Lower leg skin (tissue), 4 donors: ENCODE measurements at regions not wholly inside any gene's neighbourhood (a gene's known extent, or its start where the extent isn't known, plus 50 kb on each side); places are given as distances from the start of the nearest gene placed in this dataset.
"Not testable (repeated sequence)": the region's sequence is repeated elsewhere in the genome, so short reads cannot be mapped to it uniquely, and the experiment has no call there.

Experiments
- DNase-seq, 2 donors: peaks; one replicate each; pipeline ENCODE4 v3.0.0-alpha.2; 2019; ENCODE audit warnings: low spot score in 2 of 2
- H3K4me3 ChIP-seq: fragments of 200-600 bp; sonication (generic); 2 replicates; pipeline ENCODE4 v1.5.1; 2017; ENCODE audit warnings: mild to moderate bottlenecking, low read depth; ENCODE audit not compliant: poor library complexity, severe bottlenecking
- POLR2A ChIP-seq, 2 donors: fragments of 450-650 bp; IDR thresholded peaks; one replicate each; pipeline ENCODE4 v1.6.1; 2016 to 2017; ENCODE audit warnings: antibody characterized with exemption in 2 of 2, mild to moderate bottlenecking in 1 of 2, moderate library complexity in 1 of 2
- WGBS, 2 donors: methylation state at CpG; one replicate each; pipeline ENCODE4 v1.1.5; 2018; 5-methylcytosine and 5-hydroxymethylcytosine counted together
- intact Hi-C: fragments of 100-400 bp; cut with DNase I; formaldehyde crosslinking; loops from one replicate; pipeline ENCODE4 v1.15.0; 2023; ENCODE audit warnings: low total_unique reads
- TF ChIP-seq, protein P1 (sequence below), 3 donors: fragments of 450-650 bp; IDR thresholded peaks; one replicate each; pipeline ENCODE4 v1.5.1; 2016; ENCODE audit warnings: antibody characterized with exemption in 3 of 3, mild to moderate bottlenecking in 3 of 3, moderate library complexity in 2 of 3

- WGBS, 2 donors, result 79 to 83% methylated on average over 6 of the region's 6 CpGs
- TF ChIP-seq, protein P1, sequence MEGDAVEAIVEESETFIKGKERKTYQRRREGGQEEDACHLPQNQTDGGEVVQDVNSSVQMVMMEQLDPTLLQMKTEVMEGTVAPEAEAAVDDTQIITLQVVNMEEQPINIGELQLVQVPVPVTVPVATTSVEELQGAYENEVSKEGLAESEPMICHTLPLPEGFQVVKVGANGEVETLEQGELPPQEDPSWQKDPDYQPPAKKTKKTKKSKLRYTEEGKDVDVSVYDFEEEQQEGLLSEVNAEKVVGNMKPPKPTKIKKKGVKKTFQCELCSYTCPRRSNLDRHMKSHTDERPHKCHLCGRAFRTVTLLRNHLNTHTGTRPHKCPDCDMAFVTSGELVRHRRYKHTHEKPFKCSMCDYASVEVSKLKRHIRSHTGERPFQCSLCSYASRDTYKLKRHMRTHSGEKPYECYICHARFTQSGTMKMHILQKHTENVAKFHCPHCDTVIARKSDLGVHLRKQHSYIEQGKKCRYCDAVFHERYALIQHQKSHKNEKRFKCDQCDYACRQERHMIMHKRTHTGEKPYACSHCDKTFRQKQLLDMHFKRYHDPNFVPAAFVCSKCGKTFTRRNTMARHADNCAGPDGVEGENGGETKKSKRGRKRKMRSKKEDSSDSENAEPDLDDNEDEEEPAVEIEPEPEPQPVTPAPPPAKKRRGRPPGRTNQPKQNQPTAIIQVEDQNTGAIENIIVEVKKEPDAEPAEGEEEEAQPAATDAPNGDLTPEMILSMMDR (IDR thresholded peaks at IDR 0.05), result no peak
- no peak for TF ChIP-seq POLR2A (IDR thresholded peaks at IDR 0.05)
- no peak for DNase-seq
Observed at GRCh38 chr18:52140986-52141385, 199.0 kb upstream of the DCC start.

GRCh38 chr18:52150050-52150449 is 189.9 kb upstream of the DCC start:
- WGBS, 2 donors, result 63 to 81% methylated on average over 2 of the region's 2 CpGs
- TF ChIP-seq, protein P1 (IDR thresholded peaks at IDR 0.05), result no peak
- no peak for TF ChIP-seq POLR2A (IDR thresholded peaks at IDR 0.05)
- no peak overlapping the region for H3K4me3 ChIP-seq
- intact Hi-C loops, result no loop called here
- no peak for DNase-seq

More at GRCh38 chr18:52140986-52141385, 199.0 kb upstream of the DCC start:
- intact Hi-C loops, result no loop called here
- no peak overlapping the region for H3K4me3 ChIP-seq

DNA sequence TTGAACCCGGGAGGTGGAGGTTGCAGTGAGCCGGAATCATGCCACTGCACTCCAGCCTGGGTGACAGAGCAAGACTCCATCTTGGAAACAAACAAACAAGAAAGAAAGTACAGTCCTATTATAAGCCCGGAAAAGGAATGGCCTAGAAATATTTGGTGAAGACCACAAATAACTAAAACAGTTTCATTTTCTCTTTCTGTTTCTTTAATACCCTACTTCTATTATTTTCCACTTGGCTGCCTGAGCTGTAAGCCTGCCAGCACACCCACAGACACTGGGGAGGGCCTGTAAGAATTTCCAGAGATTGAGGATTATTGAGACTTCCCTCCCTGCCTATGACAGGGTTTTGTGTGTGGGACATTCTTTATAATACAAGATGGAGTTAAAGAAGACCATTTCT is 188.0 kb upstream of the DCC start:
- DNase-seq, result no peak
- WGBS, 2 donors, result 83 to 86% methylated on average over 3 of the region's 3 CpGs
- intact Hi-C loops, result no loop called here
- H3K4me3 ChIP-seq, result no peak overlapping the region
- TF ChIP-seq, protein P1 (IDR thresholded peaks at IDR 0.05), result no peak
- TF ChIP-seq POLR2A (IDR thresholded peaks at IDR 0.05), result no peak

- H3K4me3 ChIP-seq, result no peak overlapping the region
- no peak for DNase-seq
- intact Hi-C loops, result no loop called here
- no peak for TF ChIP-seq POLR2A (IDR thresholded peaks at IDR 0.05)
- TF ChIP-seq, protein P1 (IDR thresholded peaks at IDR 0.05), result no peak
Observed at GRCh38 chr18:52156166-52156565, 183.8 kb upstream of the DCC start.

DNA sequence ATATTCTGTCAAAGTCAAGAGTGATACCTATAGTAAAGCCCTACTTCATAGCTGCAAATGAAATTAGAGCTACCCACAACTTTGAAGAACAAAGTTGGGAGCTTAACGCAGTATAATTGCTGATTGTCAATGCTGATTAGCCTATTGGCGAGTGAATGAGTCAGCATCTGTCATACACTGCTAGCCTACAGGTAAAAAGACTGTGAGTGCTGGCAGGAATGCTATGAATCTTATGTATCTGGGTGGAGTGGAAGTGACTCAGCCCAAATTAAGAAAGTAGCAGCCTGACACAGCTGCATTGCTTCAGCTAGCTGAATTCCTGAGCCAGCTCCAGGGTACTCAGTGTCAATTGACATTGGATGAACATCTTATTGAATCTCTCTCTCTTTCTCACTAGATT is 179.4 kb upstream of the DCC start:
- WGBS, 2 donors, result 46 to 55% methylated on average over 2 of the region's 2 CpGs
- intact Hi-C loops, result no loop called here
- DNase-seq, result no peak

GRCh38 chr18:52163478-52163877 is 176.5 kb upstream of the DCC start:
- 98 to 100% methylated on average over 1 of the region's 1 CpG for WGBS, 2 donors
- intact Hi-C loops, result no loop called here
- DNase-seq, result no peak
- H3K4me3 ChIP-seq, result no peak overlapping the region
- TF ChIP-seq POLR2A (IDR thresholded peaks at IDR 0.05), result no peak
- TF ChIP-seq, protein P1 (IDR thresholded peaks at IDR 0.05), result no peak

More for the DNA sequence above, 179.4 kb upstream of the DCC start:
- TF ChIP-seq, protein P1 (IDR thresholded peaks at IDR 0.05), result no peak
- no peak for TF ChIP-seq POLR2A (IDR thresholded peaks at IDR 0.05)
- no peak overlapping the region for H3K4me3 ChIP-seq

GRCh38 chr18:52168131-52168530 is 171.9 kb upstream of the DCC start:
- WGBS, 2 donors, result 70 to 85% methylated on average over 3 of the region's 3 CpGs
- H3K4me3 ChIP-seq, intact Hi-C loops, DNase-seq: not testable (repeated sequence)
